ENCODE measurements at regions not wholly inside any gene's neighbourhood (a gene's known extent, or its start where the extent isn't known, plus 50 kb on each side); places are given as distances from the start of the nearest gene placed in this dataset.

DNA sequence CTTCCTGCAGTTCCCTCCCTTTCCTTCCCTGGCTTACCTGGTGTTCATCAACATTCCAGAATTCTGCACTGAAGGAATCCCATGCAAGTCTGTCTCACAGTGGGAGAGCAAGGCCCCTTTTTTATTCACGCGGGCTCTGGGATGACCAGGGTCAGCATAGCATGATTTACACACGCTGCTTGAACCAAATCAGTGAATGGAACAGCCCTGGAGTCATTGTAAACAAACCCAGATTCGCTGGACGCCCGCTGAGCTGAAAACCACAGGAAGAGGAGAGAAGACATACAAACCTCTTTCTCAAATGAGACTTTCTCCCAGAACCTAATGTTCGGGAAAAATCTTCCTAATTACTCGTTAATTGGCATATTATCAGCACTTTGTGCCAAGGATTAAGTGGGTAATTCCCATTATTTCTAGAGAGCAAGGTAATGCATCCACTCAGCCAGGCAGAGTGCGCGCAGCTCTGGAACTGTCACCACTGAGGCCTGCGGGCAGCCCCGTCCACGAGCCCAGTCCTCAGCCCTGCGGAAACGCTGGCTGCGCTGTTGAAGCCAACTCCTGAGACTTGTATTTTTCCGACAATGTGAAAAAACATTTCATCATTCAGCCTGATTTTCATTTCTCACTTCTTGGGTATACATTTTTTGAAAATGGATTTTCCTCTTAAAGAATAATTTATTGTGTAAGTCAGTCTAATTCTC, 140.0 kb downstream of the ETS2 start:
- in situ Hi-C loops (cut with MboI; ENCODE audit: low sequenced_read_pairs): no loop called here

DNA sequence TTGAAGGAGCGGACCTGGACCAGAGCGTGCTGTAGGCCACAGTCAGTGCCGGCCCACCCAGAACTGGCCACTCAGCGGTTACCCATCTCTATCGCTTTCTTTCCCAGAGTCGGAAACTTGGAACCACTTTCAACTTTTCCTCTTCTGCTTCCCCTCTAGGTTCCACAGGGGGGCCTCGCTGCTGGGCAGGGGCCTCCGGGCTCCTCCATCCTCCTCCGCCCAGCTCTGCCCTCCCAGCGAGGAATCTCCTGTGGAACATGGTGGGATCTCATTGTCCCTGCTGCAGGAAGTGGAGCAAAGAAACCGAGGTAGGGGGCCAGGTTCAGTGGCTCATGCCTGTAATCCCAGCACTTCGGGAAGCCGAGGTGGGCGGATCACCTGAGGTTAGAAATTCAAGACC, 139.2 kb downstream of the ETS2 start:
- in situ Hi-C loops (cut with MboI; ENCODE audit: low sequenced_read_pairs): no loop called here

DNA sequence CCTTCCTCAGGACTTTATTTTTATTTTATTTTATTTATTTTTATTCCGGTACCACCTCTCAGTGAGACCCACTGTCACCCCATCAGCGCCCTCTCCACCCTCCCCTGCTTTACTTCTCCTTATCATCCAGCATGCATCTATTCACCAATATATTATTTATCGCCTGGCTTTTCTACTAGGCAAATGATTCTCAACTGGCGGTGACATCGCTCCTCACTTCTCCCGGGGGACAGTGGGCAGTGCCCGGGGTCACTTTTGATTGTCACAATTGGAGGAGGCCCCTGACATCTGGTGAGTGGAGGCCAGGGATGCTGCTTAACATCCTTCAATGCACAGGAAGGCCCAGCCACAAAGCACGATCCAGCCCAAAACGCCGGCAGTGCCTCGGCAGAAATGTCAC, 138.7 kb downstream of the ETS2 start:
- in situ Hi-C loops (cut with MboI; ENCODE audit: low sequenced_read_pairs): no loop called here

DNA sequence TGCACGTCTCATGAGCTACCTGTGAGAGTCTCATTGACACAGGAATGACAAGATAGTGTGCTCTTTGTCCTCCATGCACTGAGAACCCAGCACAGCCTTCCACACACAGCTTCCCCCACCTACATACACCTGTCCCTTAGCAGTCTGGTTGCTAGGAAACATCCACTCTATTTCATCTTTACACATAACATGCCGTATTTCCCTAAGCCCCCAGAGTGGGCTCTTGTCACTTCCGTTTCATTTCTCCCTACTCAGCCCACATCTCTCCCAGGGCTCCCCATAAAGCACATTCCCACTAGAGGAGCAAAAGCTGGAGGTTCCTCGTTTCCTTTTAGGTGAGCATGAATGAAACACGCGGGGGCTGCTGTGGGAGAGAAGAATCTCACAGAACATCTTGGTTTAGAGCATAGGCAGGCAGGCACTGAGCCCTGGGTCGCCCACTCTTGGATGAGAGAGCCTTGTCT, 137.1 kb downstream of the ETS2 start:
- in situ Hi-C loops (cut with MboI; ENCODE audit: low sequenced_read_pairs): no loop called here

DNA sequence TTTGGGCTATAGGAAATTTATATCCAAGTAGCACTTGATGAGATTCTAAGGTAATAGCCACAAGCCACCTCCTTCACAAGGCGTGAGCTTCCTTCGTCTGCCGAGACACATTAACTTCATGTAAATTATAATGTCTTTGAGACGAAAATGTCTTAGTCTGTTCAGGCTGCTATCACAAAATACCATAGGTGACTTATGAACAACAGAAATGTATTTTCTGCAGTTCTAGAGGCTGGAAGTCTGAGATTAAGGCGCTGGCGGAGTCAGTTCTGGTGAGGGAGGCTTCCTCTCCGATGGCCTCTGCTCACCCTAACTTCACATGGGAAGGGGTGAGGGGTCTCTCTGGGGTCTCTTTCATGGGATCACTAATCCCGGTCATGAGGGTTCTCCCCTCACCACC, 133.0 kb downstream of the ETS2 start:
- in situ Hi-C loops (cut with MboI; ENCODE audit: low sequenced_read_pairs): no loop called here

DNA sequence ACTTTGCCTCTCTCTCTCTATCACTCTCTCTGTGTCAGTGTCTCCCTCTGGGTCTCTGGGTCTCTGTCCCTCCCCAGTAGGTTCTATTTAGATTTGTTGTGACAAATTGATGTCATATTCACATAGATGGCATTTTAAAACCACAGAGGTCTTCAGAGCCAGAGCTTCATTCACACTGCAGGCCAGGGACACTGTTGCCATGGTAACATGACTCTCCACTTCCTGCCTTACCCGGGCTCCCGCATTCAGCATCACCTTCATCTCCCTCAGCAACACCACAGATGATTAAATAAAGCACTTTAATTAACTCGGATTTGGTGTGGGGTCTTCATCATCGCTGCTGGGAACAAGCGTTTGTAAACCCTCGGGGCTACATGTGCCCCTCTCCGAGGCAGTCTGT, 132.6 kb downstream of the ETS2 start:
- in situ Hi-C loops (cut with MboI; ENCODE audit: low sequenced_read_pairs): no loop called here

DNA sequence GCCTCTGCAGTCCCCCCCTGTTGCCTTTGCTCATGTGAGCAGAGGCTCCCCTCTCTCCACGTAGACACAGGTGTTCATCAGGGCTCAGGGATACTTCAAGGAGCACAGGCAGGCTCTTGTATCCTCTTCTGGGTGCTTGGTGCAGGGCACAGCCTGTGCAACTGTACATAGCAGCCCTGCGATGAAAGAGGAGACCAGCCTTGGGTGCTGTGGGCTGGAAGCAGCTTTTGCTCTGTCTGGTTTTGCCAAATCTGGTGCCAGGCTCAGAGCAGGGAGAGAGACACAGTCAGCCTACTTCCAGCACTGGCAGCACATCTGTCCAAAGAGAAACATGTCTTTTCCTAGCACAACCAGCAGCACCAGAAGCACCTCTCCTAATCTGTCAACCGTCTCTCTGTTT, 132.1 kb downstream of the ETS2 start:
- in situ Hi-C loops (cut with MboI; ENCODE audit: low sequenced_read_pairs): no loop called here

DNA sequence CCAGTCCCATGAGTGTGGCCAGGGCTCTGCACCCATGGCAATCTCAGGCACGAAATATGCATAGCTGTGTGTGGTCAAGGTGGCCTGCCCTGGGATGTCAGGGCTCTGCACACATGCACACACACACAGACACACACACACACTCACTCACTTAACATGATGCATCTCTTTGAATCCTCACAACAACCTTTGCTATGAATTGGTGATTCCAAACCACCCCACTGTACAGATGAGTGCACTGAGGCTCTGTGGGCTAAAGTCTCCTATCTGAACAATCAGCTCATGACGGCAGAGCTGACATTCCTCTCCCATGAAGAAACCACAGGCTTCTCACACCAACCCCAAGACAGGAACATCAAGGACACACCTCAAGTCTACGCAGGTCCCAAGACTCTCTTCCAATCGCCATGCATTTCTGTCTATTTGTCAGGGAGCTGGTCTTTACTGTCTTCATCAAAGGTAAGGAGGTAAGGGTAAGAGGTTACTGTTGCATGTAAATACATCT, 131.6 kb downstream of the ETS2 start:
- in situ Hi-C loops (cut with MboI; ENCODE audit: low sequenced_read_pairs): no loop called here

DNA sequence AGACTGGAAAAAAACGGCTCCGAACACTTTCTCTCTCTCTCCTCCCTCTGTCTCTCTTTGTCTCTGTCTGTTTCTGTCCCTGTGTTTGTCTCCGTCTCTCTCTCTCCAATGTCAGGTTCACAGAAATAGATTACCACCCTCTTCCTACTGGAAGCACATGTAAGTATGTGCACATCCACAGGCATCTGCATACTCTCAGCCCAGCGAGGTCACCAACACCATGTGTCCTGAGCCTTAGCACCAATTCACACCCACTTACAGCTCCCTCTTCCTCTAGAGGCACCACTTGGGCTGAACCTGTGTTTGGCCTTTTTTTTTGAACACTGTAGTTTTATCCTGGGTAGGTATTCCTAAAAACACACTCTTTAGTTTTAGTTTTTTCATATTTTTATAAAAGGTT, 130.5 kb downstream of the ETS2 start:
- in situ Hi-C loops (cut with MboI; ENCODE audit: low sequenced_read_pairs): no loop called here

DNA sequence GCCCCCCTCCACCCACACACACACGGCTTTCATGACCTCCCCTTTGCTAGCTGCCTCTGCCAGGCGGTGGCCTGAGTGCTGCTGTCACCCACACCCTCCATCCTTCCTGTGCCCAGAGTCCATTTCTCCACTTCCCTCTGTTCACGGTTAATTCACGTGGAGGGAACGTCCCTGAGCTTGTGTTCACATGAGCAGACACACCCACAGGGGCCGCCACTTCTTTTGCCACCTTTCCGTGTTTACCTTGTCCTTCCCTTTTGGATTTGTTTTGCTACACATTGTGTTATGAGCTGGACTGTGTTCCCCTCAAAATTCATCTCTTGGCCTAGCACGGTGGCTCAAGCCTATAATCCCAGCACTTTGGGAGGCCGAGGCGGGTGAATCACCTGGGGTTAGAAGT, 128.0 kb downstream of the ETS2 start:
- in situ Hi-C loops (cut with MboI; ENCODE audit: low sequenced_read_pairs): no loop called here

DNA sequence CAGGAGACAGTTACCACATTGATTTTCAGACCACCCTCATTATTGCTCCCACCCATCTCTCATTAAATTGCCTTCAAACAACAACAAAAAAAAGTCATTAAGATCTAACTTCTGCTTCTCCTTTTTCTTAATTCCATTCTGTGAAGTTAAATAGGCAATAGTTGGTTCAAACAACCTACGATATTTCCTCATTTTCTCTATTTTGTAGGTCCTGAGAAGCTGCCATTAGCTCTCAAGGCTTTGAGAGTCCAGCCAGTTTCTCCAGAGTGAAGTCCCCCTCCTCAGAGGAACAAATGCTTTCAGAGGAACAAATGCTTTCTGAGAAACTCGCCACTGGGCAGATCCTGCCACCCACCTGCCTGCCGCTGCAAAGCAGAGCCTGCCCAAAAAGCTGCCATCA, 125.6 kb downstream of the ETS2 start:
- in situ Hi-C loops (cut with MboI; ENCODE audit: low sequenced_read_pairs): no loop called here

DNA sequence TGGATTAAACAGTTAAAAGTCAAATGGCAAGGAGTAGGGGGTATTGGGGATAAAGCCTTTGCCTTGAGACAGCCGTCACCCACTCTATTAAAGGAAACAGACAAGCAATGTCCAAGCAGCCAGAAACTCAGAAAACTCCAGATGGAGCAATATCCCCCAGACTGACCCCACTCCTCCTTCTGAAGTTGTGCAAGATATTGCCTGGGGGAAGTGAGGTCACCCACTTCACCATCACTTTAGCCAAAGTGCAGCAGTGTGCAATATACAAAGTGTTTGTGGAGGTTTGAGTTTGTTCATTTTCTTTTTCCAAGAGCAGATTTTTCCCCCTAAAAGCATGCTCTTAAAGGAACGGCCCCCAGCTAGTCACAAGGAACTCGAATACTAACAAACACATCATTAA, 125.1 kb downstream of the ETS2 start:
- in situ Hi-C loops (cut with MboI; ENCODE audit: low sequenced_read_pairs): no loop called here

DNA sequence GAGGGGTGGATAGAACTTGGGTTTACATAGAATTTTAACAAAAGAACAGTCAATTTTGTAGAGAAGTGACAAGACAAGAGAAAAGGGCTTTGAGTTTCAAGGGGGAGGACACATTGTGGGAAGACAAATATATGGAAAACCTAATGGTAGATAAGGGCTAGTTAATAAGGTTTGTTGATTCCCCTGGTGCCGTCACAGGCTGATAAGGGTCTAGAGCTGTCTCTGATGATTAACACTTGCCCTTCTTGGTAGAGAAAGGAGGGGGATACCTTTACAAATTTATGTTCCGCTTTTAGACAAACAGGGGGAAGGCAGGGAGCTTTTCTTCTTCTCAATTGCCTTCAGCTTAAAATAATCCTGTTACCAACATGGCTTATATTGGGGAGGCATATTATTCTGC, 124.3 kb downstream of the ETS2 start:
- in situ Hi-C loops (cut with MboI; ENCODE audit: low sequenced_read_pairs): no loop called here

DNA sequence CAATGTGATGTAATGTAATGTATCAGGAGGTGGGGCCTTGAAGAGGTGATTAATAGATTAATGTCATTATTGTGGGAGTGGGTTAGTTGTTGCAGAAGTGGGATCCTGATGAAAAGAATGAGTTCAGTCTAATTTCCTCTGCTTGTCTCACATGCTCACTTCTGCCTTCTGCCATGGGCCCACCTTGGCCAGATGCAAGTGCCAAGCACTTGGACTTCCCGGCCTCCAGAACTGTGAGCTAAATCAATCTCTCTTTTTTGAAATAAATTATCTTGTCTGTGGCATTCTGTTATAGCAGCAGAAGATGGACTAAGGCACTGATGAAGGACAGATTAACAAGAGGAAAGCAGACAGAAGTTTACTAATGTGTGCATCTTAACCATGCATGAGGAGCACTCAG, 123.9 kb downstream of the ETS2 start:
- in situ Hi-C loops (cut with MboI; ENCODE audit: low sequenced_read_pairs): no loop called here

DNA sequence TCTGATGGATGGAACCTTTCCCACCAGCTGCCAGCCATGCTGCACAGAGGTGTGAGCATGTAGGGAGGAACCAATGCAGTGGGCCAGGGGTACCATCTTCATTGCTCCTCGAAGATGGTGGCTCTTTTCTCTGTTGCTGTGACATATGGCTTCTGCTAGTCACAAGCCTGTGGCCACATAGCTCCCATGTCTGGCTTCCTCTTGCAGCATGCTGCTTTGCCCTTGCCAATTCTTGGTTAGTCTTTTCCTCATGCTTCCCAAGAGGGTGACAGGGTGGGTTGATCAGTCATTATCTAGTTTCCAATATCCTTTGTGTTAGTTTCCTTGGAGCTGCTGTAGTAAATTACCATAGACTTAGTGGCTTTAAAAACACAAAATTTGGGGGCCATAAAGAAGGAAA, 123.4 kb downstream of the ETS2 start:
- in situ Hi-C loops (cut with MboI; ENCODE audit: low sequenced_read_pairs): no loop called here

DNA sequence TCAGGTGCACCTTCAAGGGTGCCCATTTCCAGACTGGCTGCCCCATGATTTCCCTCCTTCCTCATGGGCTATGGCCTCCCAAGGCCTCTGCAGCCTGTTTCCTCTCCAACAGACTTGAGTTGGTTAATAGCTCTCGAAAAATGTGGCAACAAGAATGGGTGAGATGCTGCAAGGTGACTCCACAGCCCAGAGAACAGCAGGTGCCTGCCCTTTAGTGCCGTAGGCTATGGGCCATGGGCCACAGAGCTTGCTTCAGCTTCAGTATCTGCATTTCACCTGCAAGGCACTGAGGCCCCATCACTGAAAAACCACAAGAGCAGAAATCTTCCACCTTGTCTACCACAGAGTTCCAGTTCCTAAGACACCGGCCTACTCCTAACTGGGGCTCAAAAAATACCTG, 122.0 kb downstream of the ETS2 start:
- in situ Hi-C loops (cut with MboI; ENCODE audit: low sequenced_read_pairs): no loop called here

DNA sequence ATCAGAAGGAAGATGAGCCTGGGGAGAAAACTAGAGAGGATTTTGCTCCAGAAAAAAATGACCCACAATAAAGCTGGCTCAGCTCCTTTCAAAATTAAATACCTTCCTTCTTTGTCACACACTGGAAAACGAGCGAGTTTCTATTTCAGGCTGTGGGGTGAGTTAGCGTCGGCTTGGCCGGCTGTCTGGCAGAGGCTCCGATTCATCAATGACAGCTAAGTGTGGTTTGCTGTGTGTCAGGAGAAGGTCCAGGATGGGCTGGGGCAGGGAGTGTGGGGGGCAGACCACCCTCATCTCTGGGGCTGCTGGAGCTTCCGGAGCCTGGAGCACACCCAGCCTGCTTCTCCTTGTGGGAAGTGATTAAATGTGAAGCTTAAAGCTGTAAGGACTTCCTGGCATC, 120.2 kb downstream of the ETS2 start:
- in situ Hi-C loops (cut with MboI; ENCODE audit: low sequenced_read_pairs): no loop called here

DNA sequence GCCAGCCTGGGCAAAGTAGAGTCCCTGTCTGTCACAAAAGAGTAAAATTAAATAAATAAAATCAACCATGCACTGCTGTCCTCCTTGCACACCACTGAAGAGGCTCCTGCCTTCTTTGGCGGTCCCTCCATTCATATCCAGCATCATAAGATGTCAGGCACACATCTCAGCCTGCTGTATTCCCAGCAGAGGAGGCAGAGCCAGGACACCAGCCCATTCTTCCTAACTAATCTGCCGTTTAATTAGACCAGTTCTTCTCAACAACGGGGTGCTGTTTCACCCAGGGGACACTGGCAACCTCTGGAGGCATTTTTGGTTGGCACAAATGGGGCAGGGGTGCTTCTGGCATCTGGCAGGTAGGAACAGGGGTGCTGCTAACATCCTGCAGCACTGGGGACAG, 119.7 kb downstream of the ETS2 start:
- in situ Hi-C loops (cut with MboI; ENCODE audit: low sequenced_read_pairs): no loop called here

DNA sequence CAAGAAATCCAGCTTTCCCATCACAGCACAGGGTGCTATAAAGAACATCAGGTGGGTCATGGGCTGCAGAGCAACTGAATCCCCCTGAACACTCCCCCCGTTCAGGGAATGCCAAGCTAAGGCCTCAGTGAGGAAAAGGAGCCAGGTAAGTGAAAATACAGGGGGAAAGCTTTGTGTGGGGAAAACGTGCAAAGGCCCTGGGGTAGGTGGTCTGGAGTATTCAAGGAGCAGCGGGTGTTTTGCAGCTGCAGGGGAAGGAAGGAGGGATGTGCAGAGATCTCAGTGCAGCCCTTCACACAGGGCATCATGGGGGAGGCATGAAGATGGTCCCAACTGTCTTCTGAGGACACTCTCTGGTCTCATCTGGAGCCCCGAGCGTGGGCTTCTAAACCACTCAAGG, 119.2 kb downstream of the ETS2 start:
- in situ Hi-C loops (cut with MboI; ENCODE audit: low sequenced_read_pairs): no loop called here

DNA sequence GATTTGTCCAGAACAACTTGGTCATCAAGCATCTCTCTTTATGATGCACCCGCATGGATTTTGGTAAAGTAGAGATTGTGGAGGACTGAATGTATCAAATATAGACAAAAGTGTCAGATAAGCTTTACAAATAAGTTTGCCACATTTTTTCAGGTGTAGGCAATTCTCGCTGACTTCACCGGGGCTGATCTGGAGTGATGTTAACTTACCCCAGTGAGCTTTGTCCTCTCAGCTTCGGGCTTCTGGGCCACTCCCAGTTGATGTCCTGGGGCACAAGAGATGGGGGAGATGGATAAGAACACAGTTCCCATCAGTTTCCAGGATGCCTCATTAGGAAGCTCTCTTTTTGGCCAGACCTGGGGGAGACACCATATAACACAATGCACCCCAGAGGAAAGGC, 117.7 kb downstream of the ETS2 start:
- in situ Hi-C loops (cut with MboI; ENCODE audit: low sequenced_read_pairs): no loop called here

DNA sequence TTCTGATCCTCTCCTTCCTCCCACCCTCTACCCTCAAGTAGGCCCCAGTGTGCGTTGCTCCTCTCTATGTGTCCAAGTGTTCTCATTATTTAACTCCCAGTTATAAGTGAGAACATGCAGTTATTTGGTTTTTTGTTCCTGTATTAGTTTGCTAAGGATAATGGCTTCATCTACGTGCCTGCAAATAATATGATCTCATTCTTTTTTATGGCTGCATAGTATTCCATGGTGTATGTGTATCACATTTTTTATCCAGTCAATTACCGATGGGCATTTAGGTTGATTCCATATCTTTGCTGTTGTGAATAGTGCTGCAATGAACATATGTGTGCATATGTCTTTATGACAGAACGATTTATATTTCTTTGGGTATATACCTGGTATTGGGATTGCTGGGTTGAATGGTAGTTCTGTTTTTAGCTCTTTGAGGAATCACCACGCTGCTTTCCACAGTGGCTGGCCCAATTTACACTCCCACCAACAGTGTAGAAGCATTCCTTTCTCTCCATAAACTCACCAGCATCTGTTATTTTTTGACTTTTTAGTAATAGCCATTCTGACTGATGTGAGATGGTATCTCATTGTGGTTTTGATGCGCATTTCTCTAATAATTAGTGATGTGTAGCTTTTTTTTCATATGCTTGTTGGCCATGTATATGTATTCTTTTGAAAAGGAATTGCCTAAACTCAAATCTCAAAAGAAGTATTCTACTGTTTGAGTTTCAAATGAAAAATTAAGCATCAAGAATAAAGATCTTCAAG, 116.9 kb downstream of the ETS2 start:
- in situ Hi-C loops (cut with MboI; ENCODE audit: low sequenced_read_pairs): no loop called here

DNA sequence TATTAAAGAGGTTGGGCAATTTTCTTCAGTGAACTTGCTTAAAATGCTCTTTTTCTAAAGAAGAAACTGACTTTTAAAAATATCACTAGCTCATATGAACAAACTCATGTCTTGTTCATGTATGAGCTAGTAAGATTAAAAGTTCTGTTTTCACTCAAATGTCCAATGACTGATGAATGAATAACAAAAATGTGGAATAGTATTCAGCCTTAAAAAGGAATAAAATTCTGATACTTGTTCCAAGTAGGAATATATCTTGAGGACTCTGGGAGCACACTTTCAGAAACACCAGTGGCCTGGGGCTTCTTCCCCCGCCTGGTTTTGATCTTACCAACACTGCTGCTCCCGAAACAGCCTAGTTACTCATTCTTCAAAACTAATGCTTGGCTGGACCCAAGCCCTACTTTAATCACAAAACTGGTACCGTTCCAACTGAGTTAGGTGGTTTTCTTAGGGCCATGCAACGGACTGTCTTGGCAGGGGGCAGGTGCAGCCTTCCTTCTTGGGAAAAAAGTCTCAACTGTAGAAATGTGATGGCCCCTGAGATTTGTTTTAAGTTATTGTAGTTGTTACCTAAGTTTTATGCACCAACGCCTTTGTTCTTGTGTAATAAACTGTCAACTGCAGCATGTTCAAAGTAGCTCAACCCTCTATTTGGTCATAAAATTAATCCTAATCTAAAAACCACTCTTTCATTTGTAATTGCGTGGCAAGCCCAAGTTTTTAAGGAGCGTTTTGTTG, 116.0 kb downstream of the ETS2 start:
- in situ Hi-C loops (cut with MboI; ENCODE audit: low sequenced_read_pairs): no loop called here
